ENCODE measurements at regions not wholly inside any gene's neighbourhood (a gene's known extent, or its start where the extent isn't known, plus 50 kb on each side); places are given as distances from the start of the nearest gene placed in this dataset.

DNA sequence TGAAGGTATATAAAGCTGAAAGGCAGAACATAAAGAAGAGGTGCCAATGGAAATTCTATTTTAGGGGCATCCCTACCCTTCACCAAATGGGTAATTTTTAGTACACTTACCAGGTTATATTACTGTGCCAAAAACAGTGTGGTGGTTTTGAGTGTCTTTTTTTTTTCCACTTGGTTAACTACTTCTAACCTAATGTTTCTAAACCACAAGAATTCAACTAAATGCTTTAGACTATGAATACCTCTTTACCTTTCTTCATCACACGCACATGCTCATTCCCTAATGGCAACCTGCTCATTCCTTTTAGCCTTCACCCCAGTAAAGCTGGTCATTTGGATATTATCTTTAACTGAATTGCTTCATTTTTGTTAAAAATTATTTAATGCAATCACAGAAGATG is 215.6 kb downstream of the PIK3R1 start:
- Histone ChIP-seq H3K27me3 (replicated peaks in 1 of 7) (no peaks in the 10 kb centered on the region), H3K36me3 (no peaks in the 10 kb centered on the region), H3K9me3 (no peaks in the 10 kb centered on the region), H3K27ac (peak overlapping the region in 1 of 8 donors; percentile 17), H3K4me3 (no peak overlapping the region), H3K4me1 (peaks cover 24 to 49% (median 40%) of the 10 kb centered on the region in 6 donors)
- intact Hi-C loops (cut with DNase I; ENCODE audit: low total_unique reads), result no loop called here
- TF ChIP-seq POLR2A (IDR thresholded peaks at IDR 0.05) (no peak), POLR2AphosphoS5 (IDR thresholded peaks at IDR 0.05) (no peak)
- TF ChIP-seq, protein P1, sequence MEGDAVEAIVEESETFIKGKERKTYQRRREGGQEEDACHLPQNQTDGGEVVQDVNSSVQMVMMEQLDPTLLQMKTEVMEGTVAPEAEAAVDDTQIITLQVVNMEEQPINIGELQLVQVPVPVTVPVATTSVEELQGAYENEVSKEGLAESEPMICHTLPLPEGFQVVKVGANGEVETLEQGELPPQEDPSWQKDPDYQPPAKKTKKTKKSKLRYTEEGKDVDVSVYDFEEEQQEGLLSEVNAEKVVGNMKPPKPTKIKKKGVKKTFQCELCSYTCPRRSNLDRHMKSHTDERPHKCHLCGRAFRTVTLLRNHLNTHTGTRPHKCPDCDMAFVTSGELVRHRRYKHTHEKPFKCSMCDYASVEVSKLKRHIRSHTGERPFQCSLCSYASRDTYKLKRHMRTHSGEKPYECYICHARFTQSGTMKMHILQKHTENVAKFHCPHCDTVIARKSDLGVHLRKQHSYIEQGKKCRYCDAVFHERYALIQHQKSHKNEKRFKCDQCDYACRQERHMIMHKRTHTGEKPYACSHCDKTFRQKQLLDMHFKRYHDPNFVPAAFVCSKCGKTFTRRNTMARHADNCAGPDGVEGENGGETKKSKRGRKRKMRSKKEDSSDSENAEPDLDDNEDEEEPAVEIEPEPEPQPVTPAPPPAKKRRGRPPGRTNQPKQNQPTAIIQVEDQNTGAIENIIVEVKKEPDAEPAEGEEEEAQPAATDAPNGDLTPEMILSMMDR (IDR thresholded peaks at IDR 0.05 in 8 of 11, conservative IDR thresholded peaks at IDR 0.05 in 3 of 11), result no peak
- no peak for DNase-seq
- 78 to 96% (median 86%) methylated on average over 1 of the region's 1 CpG for WGBS, 5 donors

DNA sequence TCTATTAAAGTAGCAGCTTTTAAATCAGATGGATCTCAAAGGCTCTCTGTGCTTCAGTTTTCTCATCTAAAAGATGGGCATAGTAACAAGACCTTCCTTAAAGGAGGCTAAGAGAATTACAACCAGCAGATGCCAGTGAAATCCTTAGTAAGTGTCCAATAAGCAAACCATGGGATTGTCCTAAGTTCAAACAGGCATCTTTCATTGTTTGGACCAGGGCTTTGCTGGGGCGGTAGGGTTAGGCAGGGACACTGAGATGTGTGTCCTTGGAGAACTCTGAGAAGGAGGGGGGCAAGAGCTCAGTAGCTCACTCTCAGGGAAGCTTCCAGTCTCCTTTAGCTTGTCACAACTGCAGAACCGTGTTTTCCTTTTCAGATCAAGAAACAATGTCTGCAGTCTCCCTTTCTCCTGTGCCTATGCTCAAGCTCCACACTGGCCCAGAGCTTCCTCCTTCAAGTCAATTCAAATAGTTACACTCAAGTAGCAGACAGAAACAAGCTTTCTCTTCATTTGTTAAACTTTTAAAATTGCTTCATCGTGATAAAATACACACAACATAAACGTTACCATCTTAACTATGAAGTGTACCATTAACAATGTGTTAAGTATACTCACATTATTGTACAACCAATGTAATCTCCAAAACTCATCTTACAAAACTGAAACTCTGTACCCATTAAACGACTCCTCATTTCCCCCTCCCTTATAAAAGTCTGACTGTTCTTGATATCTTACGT is 216.2 kb downstream of the PIK3R1 start:
- 75 to 92% (median 86%) methylated on average over 6 of the region's 6 CpGs for WGBS, 5 donors
- TF ChIP-seq POLR2A (IDR thresholded peaks at IDR 0.05) (no peak), POLR2AphosphoS5 (IDR thresholded peaks at IDR 0.05) (no peak)
- TF ChIP-seq, protein P1 (IDR thresholded peaks at IDR 0.05 in 8 of 11, conservative IDR thresholded peaks at IDR 0.05 in 3 of 11), result no peak
- intact Hi-C loops (cut with DNase I; ENCODE audit: low total_unique reads), result no loop called here
- no peak for DNase-seq
- Histone ChIP-seq H3K27ac (peak overlapping the region in 3 of 8 donors; percentile 17 to 88 (median 26)), H3K27me3 (replicated peaks in 1 of 7) (no peaks in the 10 kb centered on the region), H3K36me3 (no peaks in the 10 kb centered on the region), H3K4me3 (no peak overlapping the region), H3K4me1 (peaks cover 25 to 53% (median 41%) of the 10 kb centered on the region in 6 donors), H3K9me3 (no peaks in the 10 kb centered on the region)

DNA sequence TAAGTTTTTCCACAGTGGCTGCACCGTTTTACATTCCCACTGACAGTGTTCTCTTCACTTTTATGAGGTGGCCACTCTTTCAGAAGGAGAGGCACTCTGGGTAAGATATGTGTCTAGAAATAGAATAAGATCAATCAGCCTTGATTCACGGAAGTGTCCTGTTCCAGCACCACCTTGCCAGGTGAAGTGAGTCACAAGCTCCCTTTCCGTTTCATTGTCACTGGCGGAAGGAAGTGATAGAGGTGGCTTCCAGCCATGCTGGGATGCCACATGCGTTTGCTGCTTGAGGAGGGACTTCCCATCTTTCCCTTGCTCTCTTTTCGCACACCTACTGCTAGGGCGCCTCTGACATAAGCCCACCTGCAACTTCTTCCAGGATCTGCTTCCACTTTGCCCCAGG is 217.1 kb downstream of the PIK3R1 start:
- Histone ChIP-seq H3K27ac (peak overlapping the region in 5 of 8 donors; percentile 26 to 92 (median 88)), H3K27me3 (replicated peaks in 1 of 7) (no peaks in the 10 kb centered on the region), H3K9me3 (no peaks in the 10 kb centered on the region), H3K4me1 (peaks cover 25 to 53% (median 41%) of the 10 kb centered on the region in 6 donors), H3K4me3 (no peak overlapping the region), H3K36me3 (no peaks in the 10 kb centered on the region)
- TF ChIP-seq, protein P1 (IDR thresholded peaks at IDR 0.05 in 8 of 11, conservative IDR thresholded peaks at IDR 0.05 in 3 of 11), result no peak
- peak in 2 of 3 donors; percentile 30 to 60 for TF ChIP-seq POLR2AphosphoS5 (IDR thresholded peaks at IDR 0.05)
- TF ChIP-seq POLR2A (IDR thresholded peaks at IDR 0.05), result no peak
- intact Hi-C loops (cut with DNase I; ENCODE audit: low total_unique reads), result no loop called here
- WGBS, 5 donors, result 58 to 86% (median 72%) methylated on average over 7 of the region's 7 CpGs
- no peak for DNase-seq

DNA sequence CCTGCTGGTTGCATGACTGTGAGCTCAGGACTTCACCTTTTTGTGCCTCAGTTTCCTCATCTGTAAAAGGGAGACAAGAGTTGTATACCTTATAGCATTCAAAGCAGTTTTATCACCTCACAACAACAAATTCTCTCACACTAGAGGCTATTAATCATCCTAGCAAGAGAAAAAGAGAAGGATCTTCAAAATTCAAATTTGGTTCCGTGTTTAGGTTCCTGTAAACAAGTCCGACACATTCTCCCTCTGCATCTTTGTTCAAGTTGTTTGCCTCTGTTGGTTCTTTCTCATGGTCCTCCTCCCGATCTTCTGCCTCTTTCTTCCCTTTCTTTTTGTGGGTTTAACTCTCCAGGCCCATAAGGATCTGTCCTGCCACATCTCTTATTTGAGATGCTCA is 218.0 kb downstream of the PIK3R1 start:
- no peaks in the 10 kb centered on the region for H3K27me3 ChIP-seq (replicated peaks in 1 of 7)
- H3K36me3 ChIP-seq, result no peaks in the 10 kb centered on the region
- intact Hi-C loops (cut with DNase I; ENCODE audit: low total_unique reads), result no loop called here
- peaks cover 25 to 53% (median 41%) of the 10 kb centered on the region in 6 donors for H3K4me1 ChIP-seq
- peak overlapping the region; percentile 83 to 93 (median 89) for H3K27ac ChIP-seq
- no peak overlapping the region for H3K4me3 ChIP-seq
- DNase-seq, result no peak
- no peaks in the 10 kb centered on the region for H3K9me3 ChIP-seq
- WGBS, 5 donors, result 71 to 86% (median 75%) methylated on average over 3 of the region's 3 CpGs
- TF ChIP-seq, protein P1 (IDR thresholded peaks at IDR 0.05 in 8 of 11, conservative IDR thresholded peaks at IDR 0.05 in 3 of 11), result no peak
- TF ChIP-seq POLR2AphosphoS5 (IDR thresholded peaks at IDR 0.05) (no peak), POLR2A (IDR thresholded peaks at IDR 0.05) (no peak)
